Activated naive CD4-positive, alpha-beta T cell (primary cell): ENCODE measurements at regions not wholly inside any gene's neighbourhood (a gene's known extent, or its start where the extent isn't known, plus 50 kb on each side); places are given as distances from the start of the nearest gene placed in this dataset.
"Not testable (repeated sequence)": the region's sequence is repeated elsewhere in the genome, so short reads cannot be mapped to it uniquely, and the experiment has no call there.

ENCODE experiments used
- DNase-seq, 4 experiments: peaks; one replicate each; lab custom pipeline; 2025; lab: John Stamatoyannopoulos, UW

DNA sequence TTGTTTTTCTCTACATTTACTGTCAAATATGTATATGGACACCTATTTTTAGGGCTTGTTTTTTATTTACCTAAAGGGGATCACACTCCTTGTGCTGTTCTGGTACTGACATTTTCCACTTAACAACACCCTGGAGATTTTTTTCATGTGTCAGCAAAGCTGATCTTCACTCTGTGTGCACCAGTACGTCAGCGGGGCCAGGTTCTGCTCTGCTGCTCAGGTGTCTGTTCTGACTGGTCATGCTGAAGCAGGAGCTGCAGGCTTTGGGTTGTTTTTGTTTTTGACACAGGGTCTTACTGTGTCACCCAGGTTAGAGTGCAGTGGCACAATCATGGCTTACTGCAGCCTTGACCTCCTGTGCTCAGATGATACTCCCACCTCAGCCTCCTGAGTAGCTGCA, 81.9 kb upstream of the CCND2 start:
- no peak for DNase-seq

DNA sequence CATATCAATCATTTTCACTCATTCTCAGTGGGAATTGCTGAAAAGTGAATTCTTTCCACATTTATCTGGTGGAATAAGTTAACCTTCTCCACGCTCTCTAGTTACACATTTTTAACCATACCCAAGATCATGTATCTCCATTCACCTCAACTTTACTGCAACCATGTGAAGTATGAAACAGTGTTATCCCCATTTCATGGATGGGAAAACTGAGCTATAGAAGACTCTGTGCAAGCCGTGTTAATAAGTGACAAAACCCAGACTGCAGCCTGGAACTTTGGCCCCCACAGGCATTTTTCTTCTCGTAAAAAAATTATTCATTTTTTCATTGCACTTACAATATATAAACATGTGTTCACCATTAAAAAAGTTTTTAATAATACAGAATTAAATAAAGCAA, 82.4 kb upstream of the CCND2 start:
- DNase-seq = no peak

DNA sequence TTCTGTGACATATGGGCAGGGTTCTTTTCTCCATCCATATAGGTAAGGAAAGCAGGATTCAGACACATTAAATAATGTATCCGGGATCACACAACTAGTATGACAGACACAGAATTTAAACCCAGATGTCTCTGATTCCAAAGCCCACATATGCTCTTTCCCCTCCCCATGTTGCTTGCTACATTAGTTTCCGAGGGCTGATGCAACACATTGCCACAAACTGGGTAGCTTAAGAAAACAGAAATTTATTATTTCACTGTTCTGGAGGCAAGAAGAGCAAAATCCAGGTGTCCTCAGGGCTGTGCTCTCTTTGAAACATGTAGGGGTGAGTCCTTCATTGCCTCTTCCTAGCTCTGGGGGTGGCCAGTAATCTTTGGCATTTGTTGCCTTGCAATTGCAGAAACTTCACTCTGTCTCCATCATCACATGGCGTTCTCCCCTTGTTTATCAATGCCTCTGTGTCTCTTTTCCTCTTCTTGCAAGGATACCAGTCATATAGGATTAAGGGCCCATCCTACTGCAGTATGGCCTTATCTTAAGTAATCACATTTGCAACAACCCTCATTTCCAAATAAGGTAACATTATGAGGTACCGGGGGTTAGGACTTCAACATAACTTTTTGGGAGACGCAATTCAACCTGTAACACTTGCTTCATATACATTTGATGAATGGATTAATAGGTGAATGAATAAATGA, 83.0 kb upstream of the CCND2 start:
- DNase-seq = no peak

DNA sequence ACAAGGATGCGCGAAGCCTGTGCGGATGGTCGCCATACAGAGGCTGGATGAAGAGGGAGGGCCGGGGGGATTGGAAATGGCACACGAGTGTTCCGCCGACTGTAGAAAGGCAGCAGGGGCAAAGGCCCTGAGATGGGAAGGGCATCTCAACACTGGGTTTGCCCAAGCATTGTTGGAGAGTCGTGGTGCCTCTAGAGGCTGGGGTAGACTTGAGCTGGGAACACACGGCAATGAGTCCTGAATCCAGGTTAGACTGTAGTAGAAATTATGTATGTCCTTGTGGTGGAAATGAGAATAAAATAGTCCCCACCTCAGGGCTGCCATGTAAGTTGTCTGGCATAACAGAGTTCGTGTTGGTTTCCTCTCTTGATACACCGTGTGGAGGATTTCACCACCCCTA, 83.8 kb upstream of the CCND2 start:
- no peak for DNase-seq

DNA sequence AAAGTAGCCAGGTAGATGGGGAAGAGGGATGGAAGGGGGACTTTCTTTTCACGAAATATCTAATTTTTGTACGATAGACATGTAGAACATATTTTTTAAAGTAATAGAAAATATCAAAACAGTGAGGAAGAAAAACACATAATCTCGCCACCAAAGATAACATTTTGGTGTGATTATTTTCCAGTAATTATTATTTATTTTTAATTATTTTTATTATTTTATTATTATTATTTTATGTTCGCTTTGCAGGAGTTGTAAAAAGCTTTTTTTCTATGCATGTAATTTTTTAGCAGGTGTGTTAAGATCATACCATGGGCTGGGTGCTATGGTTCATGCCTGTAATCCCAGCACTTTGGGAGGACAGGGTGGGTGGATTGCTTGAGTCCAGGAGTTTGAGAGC, 85.6 kb upstream of the CCND2 start:
- DNase-seq = no peak

DNA sequence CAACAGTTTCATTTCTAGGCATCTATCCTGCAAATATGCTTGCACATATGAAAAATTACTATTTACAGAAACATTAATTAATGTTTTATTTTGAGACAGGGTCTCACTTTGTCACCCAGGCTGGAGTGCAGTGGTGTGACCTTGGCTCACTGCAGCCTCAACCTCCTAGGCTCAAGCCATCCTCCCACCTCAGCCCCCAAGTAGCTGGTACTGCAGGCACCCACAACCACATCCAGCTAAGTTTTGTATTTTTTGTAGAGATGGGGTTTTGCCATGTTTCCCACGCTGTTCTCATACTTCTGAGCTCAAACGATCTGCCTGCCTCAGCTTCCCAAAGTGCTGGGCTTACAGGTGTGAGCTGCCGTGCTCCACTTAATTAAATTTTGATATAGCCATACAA, 86.2 kb upstream of the CCND2 start:
- not testable (repeated sequence) for DNase-seq

DNA sequence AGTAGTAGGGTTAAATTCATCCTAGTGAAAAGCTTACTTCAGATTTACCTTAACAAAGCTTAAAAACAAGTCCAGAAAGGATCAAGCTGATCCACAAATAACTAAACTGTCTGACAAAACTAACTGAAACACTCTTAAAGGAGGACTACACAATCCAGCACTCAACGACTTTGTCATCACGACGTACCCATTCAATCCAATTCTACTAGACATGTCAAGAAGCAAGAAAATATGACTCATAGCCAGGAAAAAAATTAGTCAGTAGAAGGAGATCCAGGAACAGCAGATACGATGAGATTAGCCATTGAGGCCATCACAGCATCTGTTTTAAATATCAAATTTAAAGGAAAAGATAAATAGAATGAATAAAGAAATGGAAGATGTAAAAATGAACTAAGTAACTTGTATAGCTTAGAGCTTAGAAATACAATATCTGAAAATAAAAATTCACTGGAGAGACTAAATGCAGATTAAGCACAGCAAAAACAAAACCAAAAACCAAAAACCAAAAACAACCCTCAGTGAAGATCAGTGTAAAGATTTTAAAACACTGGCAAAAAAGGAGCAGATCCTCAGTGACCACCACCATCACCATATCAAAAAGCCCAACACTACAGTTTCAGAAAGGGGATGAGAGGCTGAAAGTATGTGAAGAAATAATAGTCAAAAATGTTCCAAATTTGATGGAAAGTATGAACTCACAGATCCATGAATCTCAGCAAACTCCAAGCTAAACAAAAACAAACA, 95.0 kb upstream of the CCND2 start:
- DNase-seq = no peak

DNA sequence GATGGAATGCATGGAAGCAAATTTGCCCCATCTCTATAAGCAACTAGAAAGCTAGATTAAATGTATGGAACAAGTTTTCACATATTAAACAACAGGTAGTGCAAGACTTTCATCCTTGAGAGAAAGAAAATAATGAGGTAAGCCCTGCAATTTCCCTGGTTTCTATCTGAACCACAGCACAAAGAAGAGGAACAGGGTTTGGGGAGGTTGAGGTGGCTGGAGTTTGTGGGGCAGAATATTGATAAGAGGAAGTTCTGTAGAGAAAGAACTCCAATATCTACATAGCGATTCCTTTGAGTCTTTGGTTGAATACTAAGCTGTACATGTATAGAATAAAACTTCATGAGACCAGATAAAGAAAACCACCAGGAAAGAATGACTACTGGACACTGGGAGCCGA, 96.3 kb upstream of the CCND2 start:
- DNase-seq = no peak

DNA sequence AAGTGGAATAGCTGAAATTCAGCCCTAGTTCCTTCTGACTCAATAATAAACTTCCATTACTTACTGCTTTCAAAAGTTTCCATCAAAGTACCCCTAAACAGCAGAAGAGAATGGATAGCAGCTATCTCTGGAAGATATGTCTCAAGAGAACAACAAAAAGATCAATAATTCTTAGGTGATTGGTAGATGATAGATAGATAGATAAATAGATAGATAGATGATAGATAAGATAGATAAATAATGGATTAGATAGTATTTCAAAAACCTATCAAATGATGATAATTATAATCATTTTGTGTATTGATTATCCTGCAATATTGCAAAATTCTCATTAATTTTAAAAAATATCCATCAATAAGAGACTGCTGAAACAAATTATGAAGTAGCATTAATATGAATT, 97.4 kb upstream of the CCND2 start:
- no peak for DNase-seq

DNA sequence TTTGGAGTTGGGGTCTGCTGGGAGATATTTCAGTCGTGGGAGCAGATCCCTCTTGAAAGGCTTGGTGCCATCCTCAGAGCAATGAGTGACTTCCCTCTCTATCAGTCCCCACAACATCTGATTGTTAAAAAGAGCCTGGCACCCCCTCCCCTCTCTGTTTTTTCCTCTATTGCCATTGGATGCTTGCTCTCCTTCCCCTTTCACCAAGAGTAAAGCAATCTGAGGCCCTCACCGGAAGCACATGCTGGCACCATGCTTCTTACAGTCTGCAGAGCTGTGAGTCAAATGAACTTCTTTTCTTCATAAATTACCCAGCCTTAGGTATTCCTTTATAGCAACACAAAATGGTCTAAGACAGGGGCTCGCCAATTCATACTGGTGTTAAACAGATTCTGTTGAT, 99.1 kb upstream of the CCND2 start:
- no peak for DNase-seq

DNA sequence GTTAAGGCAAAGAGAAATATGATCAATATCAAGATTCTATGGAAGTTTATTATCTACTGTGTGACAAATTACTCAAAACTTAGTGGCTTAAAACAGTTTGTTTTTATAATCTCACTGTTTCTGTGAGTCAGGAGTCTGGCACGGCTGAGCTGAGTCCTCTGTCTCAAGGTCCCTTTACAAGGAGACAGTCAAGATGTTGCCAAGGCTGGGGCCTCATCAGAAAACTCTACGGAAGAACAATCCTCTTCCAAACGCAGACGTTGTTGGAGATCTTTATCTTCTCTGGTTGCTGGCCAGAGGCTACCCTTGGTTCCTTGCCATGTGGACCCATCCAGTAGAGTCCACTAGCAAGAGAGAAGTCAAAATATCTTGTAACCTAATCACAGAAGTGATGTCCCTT, 100.6 kb upstream of the CCND2 start:
- no peak for DNase-seq

DNA sequence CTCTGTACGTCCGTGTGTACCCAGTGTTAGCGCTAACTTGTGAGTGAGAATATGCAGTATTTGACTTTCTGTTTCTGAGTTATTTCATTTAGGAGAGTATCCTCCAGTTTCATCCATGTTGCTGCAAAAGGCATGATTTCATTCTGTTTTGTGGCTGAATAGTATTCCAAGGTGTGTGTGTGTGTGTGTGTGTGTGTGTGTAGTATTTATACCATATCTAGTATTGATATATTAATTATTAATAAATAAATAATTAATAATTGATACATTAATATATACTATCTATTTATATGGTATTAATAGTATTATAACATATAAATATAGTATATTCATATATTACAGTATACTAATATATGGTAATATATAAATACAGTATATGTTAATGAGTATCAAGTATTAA, 101.8 kb upstream of the CCND2 start:
- DNase-seq = no peak

DNA sequence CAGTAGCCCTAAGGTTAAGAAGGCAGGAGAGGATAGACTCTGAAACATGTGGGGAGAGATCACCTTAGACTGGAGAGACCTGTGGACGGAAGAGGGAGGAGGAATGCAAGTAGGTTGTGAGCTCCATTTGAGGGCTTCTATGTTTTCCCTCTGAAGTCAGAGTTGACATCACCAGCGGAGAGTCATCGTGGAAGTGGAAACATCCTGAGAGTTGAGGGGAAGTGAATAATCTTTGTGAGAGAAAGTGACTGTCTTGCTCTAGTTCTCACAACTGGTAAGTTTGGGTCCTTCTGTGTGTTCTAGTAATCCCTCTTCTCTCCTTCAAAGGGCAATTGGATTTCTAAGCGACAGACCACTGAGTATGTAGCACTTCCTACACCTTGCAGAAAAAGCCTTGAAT, 103.6 kb upstream of the CCND2 start:
- DNase-seq = no peak

DNA sequence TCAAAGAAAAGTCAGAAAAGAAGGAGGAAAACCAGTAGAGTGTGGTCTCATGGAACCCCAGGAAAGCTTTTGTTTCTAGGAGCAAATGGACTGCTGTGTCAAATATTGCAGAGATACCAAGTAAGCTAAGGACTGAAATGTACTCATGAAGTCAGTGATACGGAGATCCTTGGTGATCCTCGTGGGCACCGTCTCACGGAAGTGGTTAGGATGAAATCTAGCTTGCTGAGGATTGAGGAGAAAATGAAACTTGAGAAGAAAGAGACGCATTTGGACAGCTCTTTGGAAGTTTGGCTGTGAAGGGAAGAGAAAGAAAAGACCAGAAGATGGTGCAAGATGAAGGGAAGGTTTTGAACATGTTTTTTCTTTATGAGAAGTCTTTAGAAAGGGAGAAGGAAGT, 104.0 kb upstream of the CCND2 start:
- no peak for DNase-seq

DNA sequence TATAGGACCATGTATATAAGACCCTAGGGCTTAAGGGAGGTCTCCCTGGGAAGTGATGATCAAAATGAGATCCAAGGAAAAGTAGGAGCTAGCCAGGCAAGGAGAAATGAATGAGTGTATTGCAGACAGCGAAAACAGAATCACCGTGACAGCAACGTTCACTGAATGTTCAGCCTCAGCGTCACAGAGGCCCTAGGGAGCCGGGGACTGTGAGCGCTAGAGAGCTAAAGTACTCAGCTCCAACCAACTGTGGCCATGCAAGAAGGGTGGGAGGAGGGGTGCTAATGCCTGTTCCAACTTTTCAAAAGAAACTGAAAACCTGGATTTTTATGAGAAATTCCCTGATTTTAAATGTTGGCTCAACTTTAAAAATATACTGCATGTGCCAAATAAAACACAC, 105.5 kb upstream of the CCND2 start:
- DNase-seq = no peak

DNA sequence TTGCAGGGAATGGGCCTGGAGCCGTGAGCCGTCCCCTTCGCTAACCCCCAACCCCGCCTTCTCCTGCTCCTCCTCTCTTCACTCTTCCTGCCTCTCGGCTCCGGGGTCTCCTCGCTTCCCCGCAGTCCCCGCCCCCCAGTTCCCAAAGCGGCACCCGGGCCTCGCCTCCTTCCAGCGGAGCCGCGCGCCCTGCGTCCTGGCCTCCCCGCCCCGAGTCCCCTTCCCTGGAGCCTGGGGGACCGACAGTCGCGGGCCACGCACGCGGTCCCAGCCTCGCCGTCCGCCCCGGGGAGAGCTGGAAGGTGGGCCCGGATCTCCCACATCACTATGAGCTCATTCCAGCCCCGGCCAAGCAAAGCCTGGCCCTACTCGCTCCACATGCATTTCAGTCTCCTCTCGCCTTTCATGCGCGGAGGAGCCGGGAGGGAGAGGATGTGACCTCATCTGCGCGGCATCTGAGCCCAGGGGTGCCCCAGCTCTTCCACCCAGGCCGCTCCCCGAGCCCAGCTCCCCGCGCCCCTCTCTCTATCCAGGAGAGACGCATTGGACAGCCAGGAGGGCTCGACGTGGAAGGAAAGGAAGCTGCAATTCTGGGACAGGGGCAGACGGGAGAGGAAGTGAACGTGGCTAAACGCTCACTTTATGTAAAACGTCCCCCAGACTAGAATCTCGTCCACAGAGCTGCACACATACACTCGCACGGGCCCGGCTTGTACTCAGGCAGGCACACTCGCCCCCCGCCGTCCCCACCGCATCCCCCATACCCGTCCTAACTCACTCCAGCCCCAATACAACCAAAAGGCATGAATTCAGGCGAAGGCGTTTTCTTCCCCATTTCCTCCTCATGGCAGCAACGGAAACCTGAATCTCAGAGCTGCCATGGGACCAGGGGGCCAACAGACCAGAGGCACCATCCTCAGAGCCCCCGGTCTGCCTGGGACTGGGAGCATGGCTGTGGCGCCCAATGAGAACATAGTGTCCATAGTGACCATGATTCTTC, 108.7 kb upstream of the CCND2 start:
- DNase-seq = peak in 2 of 4 experiments; percentile 16 to 49

DNA sequence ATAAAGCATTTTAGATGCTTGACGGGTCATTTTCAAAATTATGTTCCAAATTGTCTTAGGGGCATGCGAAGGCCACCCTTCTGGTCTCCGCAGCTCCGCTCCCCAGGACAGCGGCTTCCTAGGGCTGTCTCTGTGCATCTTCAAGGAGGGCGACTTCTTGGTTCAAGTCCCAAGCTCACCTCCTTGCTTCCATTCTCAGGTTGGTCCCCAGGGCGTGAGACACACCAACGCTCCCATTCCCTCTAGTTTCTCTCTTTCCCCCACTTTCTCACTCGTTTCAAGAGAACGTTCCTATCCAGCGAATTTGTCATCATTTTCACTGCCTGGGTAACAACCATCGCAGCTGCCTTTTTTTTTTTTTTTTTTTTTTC, 109.4 kb upstream of the CCND2 start:
- no peak for DNase-seq

DNA sequence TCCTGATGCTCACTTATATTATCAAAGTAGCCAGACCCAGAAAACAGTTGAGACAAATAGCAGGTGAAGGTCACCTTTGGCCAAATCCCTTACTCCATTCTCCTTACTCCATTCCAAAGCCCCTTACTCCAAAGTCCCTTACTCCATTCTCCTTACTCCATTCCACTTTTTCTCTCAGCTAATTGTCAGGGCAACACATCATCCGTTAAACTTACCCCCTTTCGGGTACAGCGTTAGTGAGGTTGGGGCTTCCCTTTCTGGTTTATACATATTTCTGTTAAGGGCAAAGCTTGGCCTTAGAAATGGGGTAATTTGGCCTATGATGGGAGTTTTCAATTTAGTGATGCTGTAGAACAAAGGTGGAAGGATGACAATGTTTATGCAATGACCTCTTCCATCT, 111.8 kb upstream of the CCND2 start:
- no peak for DNase-seq

DNA sequence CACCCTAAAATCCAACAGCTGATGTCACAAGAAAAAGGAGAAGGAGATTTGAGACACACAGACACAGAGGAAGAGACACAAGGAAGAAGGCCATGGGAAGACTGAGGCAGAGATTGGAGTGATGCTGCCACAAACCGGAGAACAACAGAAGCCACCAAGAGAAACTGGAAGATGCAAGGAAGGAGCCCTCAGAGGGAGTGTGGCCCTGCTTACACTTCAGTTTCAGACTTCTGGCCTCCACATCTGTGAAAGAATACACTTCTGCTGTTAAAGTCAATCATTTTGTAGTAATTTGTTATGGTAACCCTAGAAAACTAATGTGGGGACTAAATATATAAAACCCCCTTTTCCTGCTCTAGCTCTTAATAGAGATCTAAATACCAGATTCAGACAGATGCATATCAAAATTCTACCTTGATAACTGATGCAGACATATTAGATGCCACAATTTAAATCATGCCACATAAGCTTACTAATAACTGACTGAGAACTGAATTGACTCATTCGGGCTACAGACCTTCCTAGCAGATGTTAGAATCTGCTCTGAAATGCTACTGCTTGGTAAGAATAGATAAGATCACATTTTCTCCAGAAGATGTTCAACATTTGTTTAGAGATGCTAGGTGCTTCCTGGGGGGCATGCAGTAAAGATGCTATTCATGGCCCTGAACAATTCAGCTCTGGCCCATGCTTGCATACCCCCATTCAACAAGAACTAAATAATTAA, 113.1 kb upstream of the CCND2 start:
- DNase-seq = no peak

DNA sequence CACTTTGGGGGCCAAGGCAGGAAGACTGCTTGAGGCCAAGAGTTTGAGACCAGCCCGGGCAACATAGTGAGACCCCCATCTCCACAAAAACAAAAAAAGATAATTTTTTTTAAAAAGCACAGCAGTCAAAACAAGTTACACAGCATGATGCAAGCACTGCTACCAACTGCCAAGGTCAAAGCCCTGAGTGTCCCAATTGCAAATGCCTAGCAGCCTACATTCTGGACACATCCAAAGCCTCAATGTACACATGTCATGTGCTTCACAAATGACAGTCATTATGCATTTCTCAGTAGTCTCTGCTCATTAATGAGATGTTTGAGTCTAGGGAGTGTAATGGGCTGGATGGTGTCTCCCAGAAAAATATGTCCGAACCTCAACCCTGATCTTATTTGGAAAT, 113.7 kb upstream of the CCND2 start:
- DNase-seq = no peak

DNA sequence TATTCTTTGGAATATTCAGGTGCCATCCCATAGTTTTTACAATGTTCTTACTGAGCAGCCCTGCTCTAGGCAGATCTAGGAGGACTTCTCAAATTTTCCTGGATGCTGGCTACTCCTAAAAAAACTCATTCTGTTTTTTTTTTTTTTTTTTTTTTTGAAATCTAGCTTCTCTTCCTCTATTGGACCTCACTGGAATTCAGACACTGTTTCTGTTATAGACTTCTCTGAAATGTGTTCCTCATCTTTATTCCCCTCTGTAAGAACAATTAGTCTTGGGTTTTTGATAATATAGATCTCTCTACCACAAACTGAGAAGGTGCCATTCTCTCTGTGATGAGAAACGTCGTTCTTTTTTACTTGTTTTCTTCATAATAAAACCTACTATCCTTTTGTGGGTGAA, 115.3 kb upstream of the CCND2 start:
- DNase-seq = no peak

DNA sequence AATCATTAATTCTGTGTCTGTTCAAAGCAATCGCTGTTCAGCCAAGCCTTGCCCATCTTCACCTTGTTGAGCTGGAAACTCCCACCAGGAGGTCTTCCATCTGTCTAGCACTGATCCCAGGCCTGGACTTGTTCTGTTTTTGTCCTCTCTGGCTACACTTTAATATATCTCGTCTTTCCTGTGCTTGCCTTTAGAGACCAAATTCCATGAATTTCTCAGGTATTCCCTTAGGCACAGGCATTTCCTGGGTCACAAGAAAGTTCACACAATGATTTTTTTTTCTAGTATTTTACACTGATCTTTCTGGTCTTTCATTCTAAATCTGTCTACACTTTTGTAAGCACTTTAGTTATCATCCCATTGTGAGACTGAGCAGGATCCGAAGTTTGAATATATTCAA, 116.4 kb upstream of the CCND2 start:
- DNase-seq = no peak
